ENCODE measurements at regions not wholly inside any gene's neighbourhood (a gene's known extent, or its start where the extent isn't known, plus 50 kb on each side); places are given as distances from the start of the nearest gene placed in this dataset.

DNA sequence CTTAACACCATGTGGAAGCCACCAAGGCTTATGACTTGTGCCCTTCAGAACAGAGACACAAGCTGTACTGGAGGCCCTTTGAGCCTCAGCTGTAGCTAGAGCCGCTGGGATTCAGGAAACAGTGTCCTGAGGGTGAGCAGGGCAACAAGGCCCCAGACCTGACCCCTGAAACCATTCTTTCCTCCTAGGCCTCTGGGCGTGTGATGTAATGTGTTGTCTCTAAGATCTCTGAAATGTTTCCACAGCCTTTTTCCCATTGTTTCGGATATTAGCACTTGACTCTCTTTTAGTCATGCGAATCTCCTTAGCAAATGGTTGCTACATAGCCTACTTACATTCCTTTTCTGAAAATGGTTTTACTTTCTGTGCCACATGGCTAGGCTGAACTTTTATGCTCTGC lies 114.9 kb downstream of the CD8B2 start:
- TF ChIP-seq POLR2A (IDR thresholded peaks at IDR 0.05) = no peak
- TF ChIP-seq, protein P1, sequence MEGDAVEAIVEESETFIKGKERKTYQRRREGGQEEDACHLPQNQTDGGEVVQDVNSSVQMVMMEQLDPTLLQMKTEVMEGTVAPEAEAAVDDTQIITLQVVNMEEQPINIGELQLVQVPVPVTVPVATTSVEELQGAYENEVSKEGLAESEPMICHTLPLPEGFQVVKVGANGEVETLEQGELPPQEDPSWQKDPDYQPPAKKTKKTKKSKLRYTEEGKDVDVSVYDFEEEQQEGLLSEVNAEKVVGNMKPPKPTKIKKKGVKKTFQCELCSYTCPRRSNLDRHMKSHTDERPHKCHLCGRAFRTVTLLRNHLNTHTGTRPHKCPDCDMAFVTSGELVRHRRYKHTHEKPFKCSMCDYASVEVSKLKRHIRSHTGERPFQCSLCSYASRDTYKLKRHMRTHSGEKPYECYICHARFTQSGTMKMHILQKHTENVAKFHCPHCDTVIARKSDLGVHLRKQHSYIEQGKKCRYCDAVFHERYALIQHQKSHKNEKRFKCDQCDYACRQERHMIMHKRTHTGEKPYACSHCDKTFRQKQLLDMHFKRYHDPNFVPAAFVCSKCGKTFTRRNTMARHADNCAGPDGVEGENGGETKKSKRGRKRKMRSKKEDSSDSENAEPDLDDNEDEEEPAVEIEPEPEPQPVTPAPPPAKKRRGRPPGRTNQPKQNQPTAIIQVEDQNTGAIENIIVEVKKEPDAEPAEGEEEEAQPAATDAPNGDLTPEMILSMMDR (IDR thresholded peaks at IDR 0.05) = no peak

Measured in right lobe of liver (tissue), 4 donors.